Neural crest cell (in vitro differentiated cells): ENCODE measurements at regions not wholly inside any gene's neighbourhood (a gene's known extent, or its start where the extent isn't known, plus 50 kb on each side); places are given as distances from the start of the nearest gene placed in this dataset.

Experiments
- DNase-seq: peaks from one replicate; pipeline ENCODE4 v3.0.0; 2021; ENCODE audit warnings: low read depth, mixed read lengths, low spot score
- H3K27ac Mint-ChIP-seq: one replicate; pipeline ENCODE4 v1.8.0; 2021; ENCODE audit warnings: mild to moderate bottlenecking, mixed read lengths; ENCODE audit not compliant: unreplicated experiment
- H3K27me3 Mint-ChIP-seq: 2 replicates; pipeline ENCODE4 v1.8.0; 2021; ENCODE audit warnings: low read depth, mild to moderate bottlenecking, mixed read lengths
- H3K36me3 Mint-ChIP-seq: 2 replicates; pipeline ENCODE4 v1.8.0; 2021; ENCODE audit warnings: low read depth, mild to moderate bottlenecking, mixed read lengths
- H3K4me1 Mint-ChIP-seq: 2 replicates; pipeline ENCODE4 v1.8.0; 2021; ENCODE audit warnings: mixed read lengths
- H3K4me3 Mint-ChIP-seq: one replicate; pipeline ENCODE4 v1.8.0; 2021; ENCODE audit warnings: mild to moderate bottlenecking, mixed read lengths
- H3K9me3 Mint-ChIP-seq: 2 replicates; pipeline ENCODE4 v1.8.0; 2021; ENCODE audit warnings: mixed read lengths
- CTCF ChIP-seq: fragments of 200-600 bp; sonication (generic); conservative IDR thresholded peaks from 2 replicates; pipeline ENCODE4 v1.5.0; 2021; ENCODE audit warnings: antibody characterized with exemption, mild to moderate bottlenecking

DNA sequence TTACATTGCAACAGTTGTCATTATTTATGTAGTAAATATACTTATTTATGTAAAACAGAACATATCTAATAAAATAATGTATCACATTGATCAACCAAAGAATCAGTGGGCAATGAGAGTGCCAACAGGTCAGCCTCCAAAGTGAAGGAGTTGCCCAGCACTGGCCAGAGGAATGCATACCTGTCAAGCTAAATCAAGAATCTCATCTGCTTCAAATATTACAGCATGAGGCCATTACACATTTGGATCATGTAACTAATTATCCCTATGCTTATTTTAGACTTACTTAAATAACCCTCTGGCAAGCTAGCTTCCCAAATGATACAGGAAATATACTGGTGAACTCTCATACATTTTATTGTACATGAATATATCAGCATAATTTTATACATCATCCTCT is 1211.7 kb upstream of the ACVR2A start:
- H3K36me3 Mint-ChIP-seq, result no peaks in the 10 kb centered on the region
- DNase-seq, result no peak
- H3K27me3 Mint-ChIP-seq, result no peaks in the 10 kb centered on the region
- H3K27ac Mint-ChIP-seq, result no peak overlapping the region
- no peak overlapping the region for H3K4me3 Mint-ChIP-seq
- no peaks in the 10 kb centered on the region for H3K9me3 Mint-ChIP-seq
- no peaks in the 10 kb centered on the region for H3K4me1 Mint-ChIP-seq
- no peak for TF ChIP-seq CTCF

- no peak for TF ChIP-seq CTCF
- Mint-ChIP-seq H3K4me1 (no peaks in the 10 kb centered on the region), H3K27me3 (no peaks in the 10 kb centered on the region), H3K4me3 (no peak overlapping the region), H3K27ac (no peak overlapping the region), H3K36me3 (no peaks in the 10 kb centered on the region), H3K9me3 (no peaks in the 10 kb centered on the region)
- DNase-seq, result no peak
These were observed 1212.1 kb upstream of the ACVR2A start for GRCh38 chr2:146632707-146633106.

- peaks cover 3% of the 10 kb centered on the region for H3K9me3 Mint-ChIP-seq
- H3K36me3 Mint-ChIP-seq, result no peaks in the 10 kb centered on the region
- TF ChIP-seq CTCF, result no peak
- H3K27ac Mint-ChIP-seq, result no peak overlapping the region
- no peaks in the 10 kb centered on the region for H3K27me3 Mint-ChIP-seq
- no peaks in the 10 kb centered on the region for H3K4me1 Mint-ChIP-seq
- DNase-seq, result no peak
- H3K4me3 Mint-ChIP-seq, result no peak overlapping the region
These were observed 1220.2 kb upstream of the ACVR2A start for GRCh38 chr2:146624430-146625160.

GRCh38 chr2:146623771-146624170 is 1221.1 kb upstream of the ACVR2A start:
- no peak overlapping the region for H3K4me3 Mint-ChIP-seq
- TF ChIP-seq CTCF, result no peak
- no peaks in the 10 kb centered on the region for H3K36me3 Mint-ChIP-seq
- peaks cover 4% of the 10 kb centered on the region for H3K9me3 Mint-ChIP-seq
- H3K27me3 Mint-ChIP-seq, result no peaks in the 10 kb centered on the region
- H3K4me1 Mint-ChIP-seq, result no peaks in the 10 kb centered on the region
- no peak overlapping the region for H3K27ac Mint-ChIP-seq
- no peak for DNase-seq

- Mint-ChIP-seq H3K36me3 (peaks cover 4% of the 10 kb centered on the region), H3K4me1 (no peaks in the 10 kb centered on the region), H3K27me3 (no peaks in the 10 kb centered on the region), H3K4me3 (no peak overlapping the region), H3K9me3 (peaks cover 7% of the 10 kb centered on the region), H3K27ac (no peak overlapping the region)
- no peak for DNase-seq
- no peak for TF ChIP-seq CTCF
These were observed 1223.2 kb upstream of the ACVR2A start for GRCh38 chr2:146621656-146622055.
